Skeletal muscle satellite cell (primary cell): ENCODE measurements at regions not wholly inside any gene's neighbourhood (a gene's known extent, or its start where the extent isn't known, plus 50 kb on each side); places are given as distances from the start of the nearest gene placed in this dataset.
"Not testable (repeated sequence)": the region's sequence is repeated elsewhere in the genome, so short reads cannot be mapped to it uniquely, and the experiment has no call there.

Source experiments
- H3K27me3 ChIP-seq: 2 replicates; pipeline ENCODE4 v1.7.0; 2013; ENCODE audit warnings: low read length; ENCODE audit not compliant: control insufficient read depth, insufficient read depth
- H3K36me3 ChIP-seq: 2 replicates; pipeline ENCODE4 v1.7.0; 2013; ENCODE audit warnings: mild to moderate bottlenecking, control low read depth, low read length; ENCODE audit not compliant: insufficient read depth
- H3K4me1 ChIP-seq: 2 replicates; pipeline ENCODE4 v1.7.0; 2013; ENCODE audit warnings: low read length; ENCODE audit not compliant: control insufficient read depth, insufficient read depth
- H3K4me2 ChIP-seq: 2 replicates; pipeline ENCODE4 v1.7.0; 2013; ENCODE audit warnings: mild to moderate bottlenecking, low read length
- H3K4me3 ChIP-seq: 2 replicates; pipeline ENCODE4 v1.7.0; 2013; ENCODE audit warnings: low read length
- H3K9ac ChIP-seq: 2 replicates; pipeline ENCODE4 v1.7.0; 2013; ENCODE audit warnings: mild to moderate bottlenecking, low read depth, low read length, moderate library complexity
- H3K9me3 ChIP-seq: replicated peaks from 2 replicates; pipeline ENCODE4 v1.7.0; 2013; ENCODE audit warnings: mild to moderate bottlenecking, control low read depth, low read length

GRCh38 chr18:29849144-29849543 lies 1193.4 kb downstream of the DSC3 start:
- Histone ChIP-seq H3K4me2 (no peak overlapping the region), H3K4me3 (no peak overlapping the region), H3K27me3 (no peaks in the 10 kb centered on the region), H3K4me1 (peaks cover 5% of the 10 kb centered on the region), H3K9ac (no peak overlapping the region), H3K9me3 (no peaks in the 10 kb centered on the region), H3K36me3 (no peaks in the 10 kb centered on the region)

GRCh38 chr18:29841631-29842030 lies 1200.9 kb downstream of the DSC3 start:
- Histone ChIP-seq H3K4me3 (no peak overlapping the region), H3K9ac (no peak overlapping the region), H3K27me3 (no peaks in the 10 kb centered on the region), H3K9me3 (no peaks in the 10 kb centered on the region), H3K4me2 (no peak overlapping the region), H3K4me1 (peaks cover 17% of the 10 kb centered on the region), H3K36me3 (no peaks in the 10 kb centered on the region)

- H3K4me2 ChIP-seq: no peak overlapping the region
- no peaks in the 10 kb centered on the region for H3K36me3 ChIP-seq
- H3K27me3 ChIP-seq: no peaks in the 10 kb centered on the region
- no peaks in the 10 kb centered on the region for H3K9me3 ChIP-seq
- no peak overlapping the region for H3K4me3 ChIP-seq
- peaks cover 17% of the 10 kb centered on the region for H3K4me1 ChIP-seq
- H3K9ac ChIP-seq: no peak overlapping the region
Observed at GRCh38 chr18:29840089-29840488, 1202.5 kb downstream of the DSC3 start.

- H3K9me3 ChIP-seq, H3K9ac ChIP-seq, H3K27me3 ChIP-seq, H3K4me2 ChIP-seq, H3K36me3 ChIP-seq, H3K4me3 ChIP-seq: not testable (repeated sequence)
- H3K4me1 ChIP-seq: peaks cover 17% of the 10 kb centered on the region
Observed at GRCh38 chr18:29838961-29839360, 1203.6 kb downstream of the DSC3 start.

- H3K4me3 ChIP-seq: no peak overlapping the region
- H3K4me2 ChIP-seq: no peak overlapping the region
- H3K9ac ChIP-seq: no peak overlapping the region
- H3K36me3 ChIP-seq: no peaks in the 10 kb centered on the region
- no peaks in the 10 kb centered on the region for H3K27me3 ChIP-seq
- H3K4me1 ChIP-seq: peaks cover 17% of the 10 kb centered on the region
- H3K9me3 ChIP-seq: no peaks in the 10 kb centered on the region
Observed at GRCh38 chr18:29838556-29838955, 1204.0 kb downstream of the DSC3 start.

- Histone ChIP-seq H3K9me3 (no peaks in the 10 kb centered on the region), H3K4me1 (no peaks in the 10 kb centered on the region), H3K36me3 (no peaks in the 10 kb centered on the region), H3K9ac (no peak overlapping the region), H3K4me3 (no peak overlapping the region), H3K27me3 (no peaks in the 10 kb centered on the region), H3K4me2 (no peak overlapping the region)
Observed at GRCh38 chr18:29823671-29824070, 1218.9 kb downstream of the DSC3 start.

GRCh38 chr18:29821544-29821943 lies 1221.0 kb downstream of the DSC3 start:
- Histone ChIP-seq H3K36me3 (no peaks in the 10 kb centered on the region), H3K4me3 (no peak overlapping the region), H3K4me1 (no peaks in the 10 kb centered on the region), H3K9ac (no peak overlapping the region), H3K27me3 (no peaks in the 10 kb centered on the region), H3K9me3 (no peaks in the 10 kb centered on the region), H3K4me2 (no peak overlapping the region)

GRCh38 chr18:29811519-29811918 lies 1231.0 kb downstream of the DSC3 start:
- H3K4me2 ChIP-seq: no peak overlapping the region
- H3K4me3 ChIP-seq: no peak overlapping the region
- no peak overlapping the region for H3K9ac ChIP-seq
- H3K9me3 ChIP-seq: no peaks in the 10 kb centered on the region
- H3K4me1 ChIP-seq: no peaks in the 10 kb centered on the region
- no peaks in the 10 kb centered on the region for H3K27me3 ChIP-seq
- no peaks in the 10 kb centered on the region for H3K36me3 ChIP-seq

GRCh38 chr18:29780816-29781215 lies 1261.7 kb downstream of the DSC3 start:
- no peaks in the 10 kb centered on the region for H3K36me3 ChIP-seq
- no peaks in the 10 kb centered on the region for H3K9me3 ChIP-seq
- no peaks in the 10 kb centered on the region for H3K27me3 ChIP-seq
- no peak overlapping the region for H3K4me2 ChIP-seq
- no peak overlapping the region for H3K4me3 ChIP-seq
- H3K4me1 ChIP-seq: no peaks in the 10 kb centered on the region
- H3K9ac ChIP-seq: no peak overlapping the region

- H3K4me3 ChIP-seq: no peak overlapping the region
- H3K27me3 ChIP-seq: no peaks in the 10 kb centered on the region
- H3K36me3 ChIP-seq: no peaks in the 10 kb centered on the region
- H3K4me1 ChIP-seq: no peaks in the 10 kb centered on the region
- H3K4me2 ChIP-seq: no peak overlapping the region
- no peak overlapping the region for H3K9ac ChIP-seq
- no peaks in the 10 kb centered on the region for H3K9me3 ChIP-seq
Observed at GRCh38 chr18:29779096-29779495, 1263.4 kb downstream of the DSC3 start.

GRCh38 chr18:29753379-29753778 lies 1289.2 kb downstream of the DSC3 start:
- Histone ChIP-seq H3K36me3 (no peaks in the 10 kb centered on the region), H3K9ac (no peak overlapping the region), H3K27me3 (no peaks in the 10 kb centered on the region), H3K9me3 (no peaks in the 10 kb centered on the region), H3K4me1 (peaks cover 4% of the 10 kb centered on the region), H3K4me2 (no peak overlapping the region), H3K4me3 (no peak overlapping the region)

- Histone ChIP-seq H3K9me3 (no peaks in the 10 kb centered on the region), H3K27me3 (no peaks in the 10 kb centered on the region), H3K9ac (no peak overlapping the region), H3K4me2 (no peak overlapping the region), H3K4me1 (peaks cover 4% of the 10 kb centered on the region), H3K4me3 (no peak overlapping the region), H3K36me3 (no peaks in the 10 kb centered on the region)
Observed at GRCh38 chr18:29749704-29750103, 1292.8 kb downstream of the DSC3 start.
